Vagina (tissue), 2 donors: ENCODE measurements at regions not wholly inside any gene's neighbourhood (a gene's known extent, or its start where the extent isn't known, plus 50 kb on each side); places are given as distances from the start of the nearest gene placed in this dataset.

Experiments
- DNase-seq, 2 donors: peaks; one replicate each; pipeline ENCODE4 v3.0.0-alpha.2; 2017; ENCODE audit errors: extremely low spot score in 2 of 2
- H3K27ac ChIP-seq: fragments of 200-600 bp; sonication (generic); one replicate; pipeline ENCODE4 v1.5.1; 2019
- H3K27me3 ChIP-seq: fragments of 200-600 bp; sonication (generic); one replicate; pipeline ENCODE4 v1.5.1; 2019
- H3K36me3 ChIP-seq, 2 donors: fragments of 200-600 bp; sonication (generic); one replicate each; pipeline ENCODE4 v1.5.1; 2017 to 2019
- H3K4me1 ChIP-seq: fragments of 200-600 bp; sonication (generic); one replicate; pipeline ENCODE4 v1.5.1; 2019
- H3K4me3 ChIP-seq, 2 donors: fragments of 200-600 bp; sonication (generic); 1 replicate in 1 of 2; 2 replicates in 1 of 2; pipeline ENCODE4 v1.5.1; 2016 to 2019
- H3K9me3 ChIP-seq: fragments of 200-600 bp; sonication (generic); one replicate; pipeline ENCODE4 v1.5.1; 2019
- POLR2A ChIP-seq, 2 donors: fragments of 450-650 bp; IDR thresholded peaks; one replicate each; pipeline ENCODE4 v1.6.1; 2017; ENCODE audit warnings: antibody characterized with exemption in 2 of 2, mild to moderate bottlenecking in 2 of 2, moderate library complexity in 2 of 2
- POLR2AphosphoS5 ChIP-seq, 2 donors: sonication (generic); formaldehyde crosslinking; IDR thresholded peaks; one replicate each; pipeline ENCODE4 v1.9.0; 2017; ENCODE audit warnings: antibody characterized with exemption in 2 of 2, mild to moderate bottlenecking in 2 of 2, low read depth in 1 of 2; ENCODE audit not compliant: insufficient read depth in 1 of 2
- intact Hi-C: fragments of 100-400 bp; cut with DNase I; formaldehyde crosslinking; loops from one replicate; pipeline ENCODE4 v1.15.1; 2023
- TF ChIP-seq, protein P1 (sequence below), 3 experiments: fragments of 450-650 bp in 2 of 3; fragments of 200-600 bp in 1 of 3; sonication (generic) in 1 of 3; IDR thresholded peaks; one replicate each; pipeline ENCODE4 v1.5.1; 2017 to 2019; ENCODE audit warnings: antibody characterized with exemption in 3 of 3, mild to moderate bottlenecking in 2 of 3, moderate library complexity in 2 of 3

DNA sequence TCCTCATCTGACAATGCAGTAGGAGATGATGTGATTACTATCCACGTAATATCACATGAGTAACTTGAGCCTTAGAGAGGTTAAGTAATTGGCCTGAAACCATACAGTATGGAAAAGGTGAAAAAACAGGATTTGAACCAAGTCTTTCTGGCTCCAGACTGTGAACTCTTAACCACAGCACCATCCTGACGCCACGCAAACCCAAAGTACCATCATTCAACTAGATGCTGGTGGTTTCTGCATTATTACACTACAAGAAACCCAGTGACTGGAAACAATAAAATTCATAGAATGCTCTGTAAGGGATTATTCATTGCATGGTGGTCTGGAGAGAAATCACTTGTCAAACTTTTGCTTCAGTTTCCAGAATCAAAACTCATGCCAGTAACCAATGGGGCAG is 90.7 kb downstream of the MAB21L3 start:
- TF ChIP-seq POLR2A (IDR thresholded peaks at IDR 0.05) (no peak), POLR2AphosphoS5 (IDR thresholded peaks at IDR 0.05; ENCODE audit: insufficient read depth in 1 of 2, low read depth in 1 of 2) (no peak)
- TF ChIP-seq, protein P1, sequence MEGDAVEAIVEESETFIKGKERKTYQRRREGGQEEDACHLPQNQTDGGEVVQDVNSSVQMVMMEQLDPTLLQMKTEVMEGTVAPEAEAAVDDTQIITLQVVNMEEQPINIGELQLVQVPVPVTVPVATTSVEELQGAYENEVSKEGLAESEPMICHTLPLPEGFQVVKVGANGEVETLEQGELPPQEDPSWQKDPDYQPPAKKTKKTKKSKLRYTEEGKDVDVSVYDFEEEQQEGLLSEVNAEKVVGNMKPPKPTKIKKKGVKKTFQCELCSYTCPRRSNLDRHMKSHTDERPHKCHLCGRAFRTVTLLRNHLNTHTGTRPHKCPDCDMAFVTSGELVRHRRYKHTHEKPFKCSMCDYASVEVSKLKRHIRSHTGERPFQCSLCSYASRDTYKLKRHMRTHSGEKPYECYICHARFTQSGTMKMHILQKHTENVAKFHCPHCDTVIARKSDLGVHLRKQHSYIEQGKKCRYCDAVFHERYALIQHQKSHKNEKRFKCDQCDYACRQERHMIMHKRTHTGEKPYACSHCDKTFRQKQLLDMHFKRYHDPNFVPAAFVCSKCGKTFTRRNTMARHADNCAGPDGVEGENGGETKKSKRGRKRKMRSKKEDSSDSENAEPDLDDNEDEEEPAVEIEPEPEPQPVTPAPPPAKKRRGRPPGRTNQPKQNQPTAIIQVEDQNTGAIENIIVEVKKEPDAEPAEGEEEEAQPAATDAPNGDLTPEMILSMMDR (IDR thresholded peaks at IDR 0.05) = no peak
- Histone ChIP-seq H3K9me3 (no peaks in the 10 kb centered on the region), H3K36me3 (no peaks in the 10 kb centered on the region), H3K4me1 (no peaks in the 10 kb centered on the region), H3K27me3 (no peaks in the 10 kb centered on the region), H3K4me3 (no peak overlapping the region), H3K27ac (no peak overlapping the region)
- DNase-seq = no peak
- intact Hi-C loops = no loop called here

DNA sequence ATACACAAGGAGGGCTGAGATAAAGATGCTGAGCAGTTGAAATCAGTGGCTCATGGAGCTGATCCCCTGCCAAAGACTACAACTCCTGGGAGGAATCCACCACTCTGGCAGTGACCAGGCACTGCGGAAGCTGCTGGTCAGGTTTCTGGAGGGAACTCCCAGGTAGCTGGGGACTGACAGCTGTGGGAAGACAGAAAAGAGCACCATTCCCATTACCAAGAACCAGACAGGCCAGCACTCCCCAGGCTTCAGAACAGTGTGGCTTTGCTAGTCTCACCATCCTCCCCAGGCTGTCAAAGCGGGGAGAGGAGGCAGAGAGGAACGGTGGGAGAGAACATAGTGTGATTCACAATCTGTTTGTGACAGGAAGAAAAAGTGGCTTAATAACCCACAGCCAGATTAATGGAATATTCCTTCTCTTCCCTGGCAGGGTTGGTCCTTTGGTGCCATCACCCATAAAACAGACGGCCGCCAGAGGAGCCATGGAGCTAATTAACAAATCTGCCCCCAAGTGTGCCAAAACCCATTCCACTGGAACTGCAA is 92.1 kb downstream of the MAB21L3 start:
- Histone ChIP-seq H3K9me3 (no peaks in the 10 kb centered on the region), H3K36me3 (no peaks in the 10 kb centered on the region), H3K27me3 (no peaks in the 10 kb centered on the region), H3K4me3 (no peak overlapping the region), H3K27ac (no peak overlapping the region), H3K4me1 (no peaks in the 10 kb centered on the region)
- intact Hi-C loops = no loop called here
- DNase-seq = no peak
- TF ChIP-seq POLR2A (IDR thresholded peaks at IDR 0.05) (no peak), POLR2AphosphoS5 (IDR thresholded peaks at IDR 0.05; ENCODE audit: insufficient read depth in 1 of 2, low read depth in 1 of 2) (no peak)
- TF ChIP-seq, protein P1 (IDR thresholded peaks at IDR 0.05) = no peak

DNA sequence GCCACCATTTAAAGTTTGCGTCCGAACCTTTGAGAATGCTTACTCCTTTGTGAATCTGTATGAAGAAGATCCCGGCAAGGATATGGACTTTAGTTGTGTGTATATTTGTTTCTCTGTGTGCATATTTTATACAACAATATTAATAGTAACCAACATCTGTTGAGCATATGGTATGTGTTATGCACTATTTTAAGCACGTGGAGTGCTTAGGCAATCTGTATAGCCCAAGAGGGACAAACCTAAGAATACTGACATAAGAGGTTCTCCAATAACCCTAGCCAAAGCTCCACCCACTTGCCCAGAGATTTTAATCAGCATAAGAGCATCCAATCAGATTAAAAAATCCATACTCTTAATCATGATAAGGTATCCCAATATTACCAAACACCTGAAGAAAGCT is 92.7 kb downstream of the MAB21L3 start:
- Histone ChIP-seq H3K27me3 (no peaks in the 10 kb centered on the region), H3K9me3 (no peaks in the 10 kb centered on the region), H3K36me3 (no peaks in the 10 kb centered on the region), H3K4me1 (no peaks in the 10 kb centered on the region), H3K4me3 (no peak overlapping the region), H3K27ac (no peak overlapping the region)
- intact Hi-C loops = no loop called here
- TF ChIP-seq, protein P1 (IDR thresholded peaks at IDR 0.05) = no peak
- TF ChIP-seq POLR2A (IDR thresholded peaks at IDR 0.05) = no peak
- no peak for TF ChIP-seq POLR2AphosphoS5 (IDR thresholded peaks at IDR 0.05; ENCODE audit: insufficient read depth in 1 of 2, low read depth in 1 of 2)
- DNase-seq = no peak

DNA sequence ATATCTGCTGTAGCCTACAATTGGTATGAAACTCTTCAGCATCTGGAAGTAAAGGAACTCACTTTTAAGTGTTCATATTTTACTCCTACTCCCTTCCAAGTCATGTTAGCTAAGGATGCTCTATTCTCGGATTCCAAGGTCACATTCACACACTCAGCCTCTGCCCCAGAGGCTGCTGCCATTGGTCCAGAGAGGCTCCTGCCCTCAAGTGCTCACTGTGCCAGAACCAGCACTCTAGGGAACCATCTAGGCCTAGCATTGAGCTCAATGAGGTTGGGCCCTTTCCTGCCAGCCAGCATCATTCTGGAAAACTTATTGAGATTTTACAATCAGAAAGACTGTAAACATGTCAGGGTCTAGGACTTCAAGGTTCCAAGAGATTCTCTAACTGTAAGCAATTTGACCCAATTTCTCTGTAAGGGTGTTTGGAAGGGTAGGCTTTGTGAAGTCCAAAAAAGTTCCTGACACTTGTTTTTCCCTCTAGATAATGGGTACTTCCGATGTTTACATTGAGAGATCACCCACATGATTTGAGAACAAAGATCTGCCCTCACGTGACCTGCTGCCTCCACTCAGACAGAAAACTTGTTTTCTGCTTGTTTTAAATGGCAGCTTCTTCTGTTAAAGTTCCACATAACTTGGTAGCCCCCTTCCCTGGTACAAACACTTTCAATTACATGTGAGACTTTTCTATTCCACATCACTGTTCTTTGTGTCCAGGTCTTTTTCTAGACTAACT is 94.9 kb downstream of the MAB21L3 start:
- H3K4me1 ChIP-seq = no peaks in the 10 kb centered on the region
- H3K9me3 ChIP-seq = no peaks in the 10 kb centered on the region
- no peak overlapping the region for H3K27ac ChIP-seq
- TF ChIP-seq POLR2A (IDR thresholded peaks at IDR 0.05) (no peak), POLR2AphosphoS5 (IDR thresholded peaks at IDR 0.05; ENCODE audit: insufficient read depth in 1 of 2, low read depth in 1 of 2) (no peak)
- TF ChIP-seq, protein P1 (IDR thresholded peaks at IDR 0.05) = no peak
- H3K4me3 ChIP-seq = no peak overlapping the region
- no peaks in the 10 kb centered on the region for H3K36me3 ChIP-seq
- no peaks in the 10 kb centered on the region for H3K27me3 ChIP-seq
- DNase-seq = no peak
- intact Hi-C loops = no loop called here

DNA sequence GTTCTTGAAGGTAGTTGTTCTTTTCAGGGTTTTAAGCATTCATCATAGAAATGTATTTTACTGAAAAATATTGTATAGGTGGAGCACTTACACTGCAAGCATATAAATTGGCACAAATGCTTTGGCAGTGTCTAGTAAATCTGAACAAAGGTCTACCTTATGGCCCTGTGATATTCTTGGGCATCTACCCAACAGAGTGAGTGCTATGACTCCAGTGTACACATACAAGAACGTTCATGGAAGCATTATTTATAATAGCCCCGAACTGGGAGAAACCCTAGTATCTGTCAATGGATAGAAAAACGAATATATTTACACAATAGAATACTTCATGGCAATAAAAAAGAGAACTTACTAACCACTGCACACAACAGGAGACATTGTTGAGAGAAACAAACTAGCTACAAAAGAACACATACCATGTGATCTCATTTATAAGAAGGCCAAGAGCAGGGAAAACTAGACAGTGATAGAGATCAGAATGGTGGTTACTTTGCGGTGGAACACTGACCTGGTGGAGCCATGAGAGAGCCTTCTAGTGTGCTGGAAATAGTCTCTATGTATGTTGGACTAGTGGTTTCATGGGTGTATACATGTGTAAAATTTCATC is 96.0 kb downstream of the MAB21L3 start:
- H3K4me1 ChIP-seq = no peaks in the 10 kb centered on the region
- TF ChIP-seq, protein P1 (IDR thresholded peaks at IDR 0.05) = no peak
- TF ChIP-seq POLR2AphosphoS5 (IDR thresholded peaks at IDR 0.05; ENCODE audit: insufficient read depth in 1 of 2, low read depth in 1 of 2) (no peak), POLR2A (IDR thresholded peaks at IDR 0.05) (no peak)
- H3K27ac ChIP-seq = no peak overlapping the region
- H3K9me3 ChIP-seq = no peaks in the 10 kb centered on the region
- no peaks in the 10 kb centered on the region for H3K36me3 ChIP-seq
- DNase-seq = no peak
- intact Hi-C loops = no loop called here
- H3K27me3 ChIP-seq = no peaks in the 10 kb centered on the region
- no peak overlapping the region for H3K4me3 ChIP-seq
